Esophagus muscularis mucosa (tissue), 4 donors: ENCODE measurements at regions not wholly inside any gene's neighbourhood (a gene's known extent, or its start where the extent isn't known, plus 50 kb on each side); places are given as distances from the start of the nearest gene placed in this dataset.

Source experiments
- EP300 ChIP-seq: sonication (generic); formaldehyde crosslinking; IDR thresholded peaks from one replicate; pipeline ENCODE4 v1.6.1; 2017; ENCODE audit warnings: antibody characterized with exemption
- POLR2A ChIP-seq: fragments of 450-650 bp; IDR thresholded peaks from one replicate; pipeline ENCODE4 v1.6.1; 2017; ENCODE audit warnings: antibody characterized with exemption, moderate library complexity, mild to moderate bottlenecking, low read depth
- TF ChIP-seq, protein P1 (sequence below), 3 experiments: fragments of 200-600 bp in 2 of 3; fragments of 450-650 bp in 1 of 3; sonication (generic) in 2 of 3; IDR thresholded peaks; one replicate each; pipeline ENCODE4 v1.5.1; 2017 to 2019; ENCODE audit warnings: antibody characterized with exemption in 3 of 3, mild to moderate bottlenecking in 2 of 3, moderate library complexity in 1 of 3

DNA sequence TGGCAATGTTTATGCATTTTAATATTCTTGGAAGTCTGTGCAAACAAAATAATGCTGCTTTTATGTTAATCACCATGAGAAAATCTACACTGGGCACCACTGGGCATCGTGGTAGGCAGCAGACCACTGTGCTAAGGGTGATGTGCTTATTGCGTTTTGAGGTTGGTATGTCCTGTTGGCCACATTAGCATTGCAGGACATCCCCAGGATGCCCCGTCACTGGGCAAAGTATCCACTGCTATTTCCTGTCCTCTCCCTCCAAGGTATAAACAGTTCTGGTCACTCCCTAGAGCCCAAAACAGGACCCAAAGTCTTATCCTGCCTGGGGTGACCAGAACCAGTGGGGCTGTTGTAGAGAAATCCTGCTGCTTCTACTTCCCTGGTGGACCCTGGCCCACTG lies 284.2 kb upstream of the ROPN1 start:
- TF ChIP-seq, protein P1, sequence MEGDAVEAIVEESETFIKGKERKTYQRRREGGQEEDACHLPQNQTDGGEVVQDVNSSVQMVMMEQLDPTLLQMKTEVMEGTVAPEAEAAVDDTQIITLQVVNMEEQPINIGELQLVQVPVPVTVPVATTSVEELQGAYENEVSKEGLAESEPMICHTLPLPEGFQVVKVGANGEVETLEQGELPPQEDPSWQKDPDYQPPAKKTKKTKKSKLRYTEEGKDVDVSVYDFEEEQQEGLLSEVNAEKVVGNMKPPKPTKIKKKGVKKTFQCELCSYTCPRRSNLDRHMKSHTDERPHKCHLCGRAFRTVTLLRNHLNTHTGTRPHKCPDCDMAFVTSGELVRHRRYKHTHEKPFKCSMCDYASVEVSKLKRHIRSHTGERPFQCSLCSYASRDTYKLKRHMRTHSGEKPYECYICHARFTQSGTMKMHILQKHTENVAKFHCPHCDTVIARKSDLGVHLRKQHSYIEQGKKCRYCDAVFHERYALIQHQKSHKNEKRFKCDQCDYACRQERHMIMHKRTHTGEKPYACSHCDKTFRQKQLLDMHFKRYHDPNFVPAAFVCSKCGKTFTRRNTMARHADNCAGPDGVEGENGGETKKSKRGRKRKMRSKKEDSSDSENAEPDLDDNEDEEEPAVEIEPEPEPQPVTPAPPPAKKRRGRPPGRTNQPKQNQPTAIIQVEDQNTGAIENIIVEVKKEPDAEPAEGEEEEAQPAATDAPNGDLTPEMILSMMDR (IDR thresholded peaks at IDR 0.05): no peak
- TF ChIP-seq POLR2A (no peak), EP300 (peak; percentile 10)
